COLO668 (cell line): ENCODE measurements at regions not wholly inside any gene's neighbourhood (a gene's known extent, or its start where the extent isn't known, plus 50 kb on each side); places are given as distances from the start of the nearest gene placed in this dataset.
"Not testable (repeated sequence)": the region's sequence is repeated elsewhere in the genome, so short reads cannot be mapped to it uniquely, and the experiment has no call there.

Experiments used
- DNase-seq: peaks from one replicate; lab custom pipeline; 2025; ENCODE audit not compliant: unreplicated experiment; lab: John Stamatoyannopoulos, UW

DNA sequence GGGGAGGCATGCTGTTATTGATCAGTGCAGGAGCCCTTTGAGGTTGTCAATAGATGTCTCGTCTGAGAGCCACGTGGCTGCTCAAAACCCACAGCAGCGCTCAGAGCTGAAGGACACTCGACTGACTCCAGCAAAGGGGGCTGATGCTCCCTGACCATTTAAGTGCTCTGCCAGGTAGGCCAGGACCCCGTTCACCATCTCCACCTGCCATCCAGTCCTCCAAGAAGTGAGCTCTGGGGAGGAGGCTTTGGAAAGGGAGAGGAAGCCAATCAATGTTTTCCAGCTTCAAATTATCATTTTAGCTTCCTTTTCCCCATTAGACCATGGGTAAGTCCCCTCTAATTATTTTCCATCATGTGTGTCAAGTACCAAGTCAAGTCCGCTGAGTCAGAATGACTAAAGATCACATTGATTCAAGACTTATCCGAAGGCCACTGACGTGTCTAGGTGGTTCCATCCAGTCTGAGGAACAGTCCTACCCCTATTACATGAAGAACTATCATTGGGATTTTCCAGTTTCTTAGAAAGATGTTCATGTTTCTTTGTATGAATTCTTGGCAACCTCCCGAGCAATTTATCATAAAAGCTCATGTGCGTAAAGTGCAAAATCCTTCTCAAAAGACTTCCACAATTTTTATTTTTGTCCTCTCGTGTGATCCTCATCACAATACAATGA, 302.6 kb upstream of the LYZL1 start:
- no peak for DNase-seq

DNA sequence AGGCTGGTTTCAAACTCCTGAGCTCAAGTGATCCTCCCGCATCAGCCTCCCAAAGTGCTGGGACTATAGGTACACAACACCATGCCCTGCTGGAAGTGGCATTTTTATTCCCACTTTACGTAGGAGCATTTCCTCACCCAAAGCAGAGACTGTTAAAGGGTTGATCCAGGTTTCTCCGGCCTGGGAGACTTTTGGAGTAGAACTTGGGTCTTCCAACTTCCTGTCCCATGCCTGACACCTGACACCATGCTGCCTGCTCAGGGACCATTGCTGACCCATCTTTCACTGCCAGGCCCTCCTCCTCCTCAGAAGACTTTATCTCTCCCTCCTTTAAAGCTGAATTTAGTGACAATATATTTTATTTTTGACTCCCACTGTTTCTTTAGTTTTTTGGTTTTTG, 302.0 kb upstream of the LYZL1 start:
- DNase-seq, result no peak

DNA sequence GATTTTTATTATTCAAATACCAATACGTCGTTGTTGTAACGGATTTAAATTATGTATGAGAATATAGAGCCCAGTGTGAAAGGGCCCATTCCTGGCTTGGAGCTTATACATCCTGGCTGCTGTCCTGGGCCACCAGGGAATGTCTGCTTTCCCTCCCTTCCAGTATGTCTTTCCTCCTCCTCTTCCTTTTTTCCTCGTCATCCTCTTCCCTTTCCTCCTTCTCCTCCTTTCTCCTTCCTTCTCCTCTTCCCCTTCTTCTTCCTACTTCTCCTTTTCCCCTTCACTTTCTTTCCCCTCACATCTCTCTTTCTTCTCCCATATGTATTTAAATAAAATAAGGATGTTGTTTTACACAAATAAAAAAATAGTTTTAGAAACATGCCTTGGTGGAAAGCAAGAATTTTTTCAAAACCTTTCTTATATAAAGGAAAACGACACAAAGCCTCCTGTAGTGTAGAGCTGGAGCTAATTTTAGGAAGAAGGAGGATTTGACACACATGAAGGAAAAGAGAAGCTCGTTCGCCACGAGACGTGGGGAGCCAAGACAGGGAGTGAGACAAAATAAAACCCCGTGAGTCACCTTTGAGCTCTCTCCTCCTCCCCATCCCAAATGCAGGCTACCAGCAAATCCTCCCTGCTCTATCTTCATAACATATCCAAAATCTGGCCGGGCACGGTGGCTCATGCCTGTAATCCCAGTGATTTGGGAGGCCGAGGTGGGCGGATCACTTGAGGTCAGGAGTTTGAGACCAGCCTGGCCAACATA, 301.1 kb upstream of the LYZL1 start:
- DNase-seq, result no peak

DNA sequence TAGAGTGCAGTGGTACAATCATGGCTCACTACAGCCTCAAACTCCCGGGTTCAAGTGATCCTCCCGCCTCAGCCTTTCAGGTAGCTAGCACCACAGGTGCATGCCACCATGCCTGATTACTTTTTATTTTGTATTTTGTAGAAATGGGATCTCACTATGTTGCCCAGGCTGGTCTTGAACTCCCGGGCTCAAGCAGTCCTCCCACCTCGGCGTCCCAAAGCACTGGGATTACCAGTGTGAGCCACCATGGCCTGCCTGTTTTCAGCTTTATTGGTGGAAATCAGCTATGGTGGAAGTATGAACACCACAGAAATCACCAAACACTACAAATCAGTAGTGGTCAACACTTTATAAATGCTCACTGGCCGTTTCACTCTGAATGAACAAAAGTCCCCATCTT, 299.9 kb upstream of the LYZL1 start:
- DNase-seq, result no peak

GRCh38 chr10:28991333-28992270, 297.3 kb upstream of the LYZL1 start:
- peak; percentile 55 for DNase-seq

DNA sequence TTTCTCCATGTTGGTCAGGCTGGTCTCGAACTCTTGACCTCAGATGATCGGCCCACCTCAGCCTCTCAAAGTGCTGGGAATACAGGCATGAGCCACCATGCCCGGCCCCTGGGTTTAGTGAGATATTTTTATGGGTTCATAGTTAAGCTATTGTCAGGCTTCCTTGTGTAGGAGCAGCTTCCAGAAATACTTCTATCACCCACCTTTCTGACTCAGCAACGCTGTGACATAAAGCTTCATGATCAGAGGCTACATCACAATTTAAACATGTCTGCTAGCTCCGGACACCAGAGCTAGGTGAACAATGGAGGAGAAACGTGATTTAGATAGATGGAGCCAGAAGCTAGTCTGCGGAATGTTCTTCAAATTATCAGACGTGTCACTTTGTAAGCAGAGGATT, 295.8 kb upstream of the LYZL1 start:
- DNase-seq, result no peak

- no peak for DNase-seq
Observed at GRCh38 chr10:28993861-28994260, 295.0 kb upstream of the LYZL1 start.

DNA sequence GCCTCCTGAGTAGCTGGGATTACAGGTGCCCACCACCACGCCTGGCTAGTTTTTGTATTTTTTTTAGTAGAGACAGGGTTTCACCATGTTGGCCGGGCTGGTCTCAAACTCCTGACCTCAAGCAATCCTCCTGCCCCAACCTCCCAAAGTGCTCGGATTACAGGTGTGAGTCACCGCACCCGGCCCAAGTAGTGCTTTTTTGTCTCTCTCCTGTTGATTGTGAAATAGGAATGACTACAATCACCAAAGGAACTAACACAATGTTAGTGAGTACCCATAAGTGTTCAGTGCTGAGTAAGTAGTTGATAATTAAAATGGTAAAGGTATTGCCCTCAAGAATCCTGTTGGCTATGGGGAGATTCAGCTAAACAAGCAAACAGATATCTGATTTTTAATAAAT, 294.1 kb upstream of the LYZL1 start:
- not testable (repeated sequence) for DNase-seq

DNA sequence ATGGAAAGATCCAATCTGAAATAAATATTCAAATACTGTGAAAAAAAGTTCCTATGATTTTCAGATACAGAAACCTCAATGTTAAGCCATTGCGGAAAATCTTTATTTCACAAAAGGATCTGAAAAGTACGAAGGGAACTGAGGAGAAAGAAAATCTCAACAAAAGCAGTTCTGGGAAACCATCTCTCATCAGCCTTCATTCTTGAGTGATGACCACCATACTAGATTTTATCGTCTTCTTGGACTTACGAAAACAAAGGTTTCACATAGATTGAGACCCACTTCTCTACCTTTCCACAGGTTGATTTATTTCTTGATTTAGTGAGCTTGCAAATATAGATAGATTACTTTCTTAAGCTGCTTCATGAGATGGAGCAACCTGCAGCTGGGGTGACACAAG, 293.4 kb upstream of the LYZL1 start:
- DNase-seq, result no peak

GRCh38 chr10:28996345-28996744, 292.5 kb upstream of the LYZL1 start:
- DNase-seq, result no peak

DNA sequence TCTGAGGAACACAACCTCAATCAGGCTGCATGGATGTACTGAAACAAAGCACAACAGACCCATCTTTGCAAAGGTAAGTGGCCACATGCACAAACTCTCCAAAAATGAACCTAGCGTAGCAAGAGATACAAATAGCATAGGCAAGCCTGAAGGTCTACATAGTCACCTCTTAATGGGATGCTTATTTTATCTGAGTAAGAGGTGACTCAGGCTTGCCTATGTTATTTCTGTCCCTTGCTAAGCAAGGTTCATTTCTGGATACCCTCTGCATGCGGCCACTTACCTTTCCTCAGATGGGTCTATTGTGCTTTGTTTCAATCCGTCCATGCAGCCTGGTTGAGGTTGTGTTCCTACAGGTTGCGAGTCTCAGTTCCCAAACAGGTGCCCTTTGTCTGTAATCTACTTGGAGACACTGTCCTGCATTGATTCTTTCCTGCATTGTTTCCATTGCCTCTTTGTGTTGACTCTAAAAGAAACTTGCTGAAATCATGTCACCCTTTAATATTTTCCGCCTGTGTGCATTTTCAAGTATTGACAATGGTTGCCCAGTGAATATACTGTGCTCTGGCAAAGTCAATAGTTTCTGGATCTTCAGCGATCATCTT, 291.8 kb upstream of the LYZL1 start:
- DNase-seq, result no peak

GRCh38 chr10:28997734-28998133, 291.1 kb upstream of the LYZL1 start:
- no peak for DNase-seq

DNA sequence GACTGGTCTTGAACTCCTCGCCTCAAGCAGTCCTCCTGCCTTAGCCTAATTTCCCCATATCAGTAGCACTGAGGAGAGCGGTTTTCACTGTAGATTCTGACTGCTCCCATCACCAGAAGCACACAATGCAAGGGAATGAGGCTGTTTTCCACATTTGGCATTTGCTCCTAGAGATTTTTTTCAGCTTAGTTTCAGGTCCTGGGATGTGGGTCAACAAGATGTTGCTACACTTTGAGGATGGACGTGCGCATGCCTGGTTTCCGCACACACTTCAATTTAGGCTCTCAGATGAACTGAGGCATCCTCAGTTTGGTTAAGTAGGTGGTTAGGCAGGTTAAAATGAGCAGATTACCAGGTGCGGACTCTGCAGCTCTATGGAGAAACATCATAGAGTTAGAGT, 287.1 kb upstream of the LYZL1 start:
- DNase-seq, result no peak

- not testable (repeated sequence) for DNase-seq
Observed at GRCh38 chr10:29003014-29003413, 285.9 kb upstream of the LYZL1 start.

- no peak for DNase-seq
Observed at GRCh38 chr10:29005988-29006387, 282.9 kb upstream of the LYZL1 start.

DNA sequence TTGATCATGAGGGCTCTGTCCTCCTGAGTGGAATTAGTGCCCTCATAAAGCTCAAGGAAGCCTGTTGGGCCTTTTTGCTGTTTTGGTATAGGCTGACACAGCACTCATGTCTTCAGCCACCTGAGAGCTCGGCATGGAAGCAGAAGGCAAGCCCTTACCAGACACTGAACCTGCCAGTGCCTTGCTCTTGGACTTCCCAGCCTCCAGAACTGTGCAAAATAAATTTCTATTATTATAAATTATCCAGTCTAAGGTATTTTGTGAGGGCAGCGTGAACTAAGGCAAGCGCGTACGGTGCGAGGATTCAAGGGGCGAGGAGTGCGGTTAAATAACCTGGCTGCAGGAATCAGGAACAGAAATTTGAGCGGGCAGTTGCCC, 281.5 kb upstream of the LYZL1 start:
- no peak for DNase-seq

DNA sequence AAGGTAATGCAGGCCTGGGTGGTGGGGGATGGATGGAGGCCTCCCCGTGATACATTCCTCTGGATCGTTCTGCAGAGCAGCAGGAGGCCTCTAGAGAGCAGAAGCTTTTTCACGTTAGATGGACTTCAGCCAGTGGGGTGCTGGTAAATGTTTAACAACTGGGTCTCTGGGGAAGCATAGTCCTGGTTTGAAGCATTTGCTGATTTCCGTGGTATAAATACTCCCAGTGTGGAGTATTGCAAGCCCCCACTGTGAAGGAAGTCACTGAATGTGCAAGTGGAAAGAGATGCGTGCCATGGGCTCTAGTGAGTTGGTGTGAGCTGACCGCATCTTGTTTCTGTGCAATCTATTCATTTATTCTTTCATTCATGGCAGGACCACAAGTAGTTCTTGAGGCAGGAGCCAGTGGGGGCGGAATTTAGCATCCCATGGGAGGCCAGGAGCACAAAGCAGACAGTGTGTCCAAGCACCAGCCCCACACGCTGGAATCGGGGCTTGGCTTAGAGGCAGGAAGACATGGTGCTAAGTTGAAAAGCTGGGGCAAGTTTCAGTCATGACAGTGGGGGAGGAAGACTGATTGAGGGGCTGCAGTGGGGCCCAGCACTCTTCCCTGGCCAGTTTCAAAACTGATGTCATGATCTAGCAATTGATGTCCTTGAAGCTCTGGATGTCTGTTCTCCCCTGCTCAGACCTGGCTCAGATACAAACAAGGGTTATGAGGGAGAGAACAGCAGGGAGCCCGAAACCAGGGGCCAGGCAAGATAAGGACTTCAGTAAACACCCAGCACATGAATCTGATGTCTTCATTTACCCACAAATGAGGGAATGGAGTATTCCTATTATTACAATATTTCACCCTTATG, 280.9 kb upstream of the LYZL1 start:
- DNase-seq, result no peak

DNA sequence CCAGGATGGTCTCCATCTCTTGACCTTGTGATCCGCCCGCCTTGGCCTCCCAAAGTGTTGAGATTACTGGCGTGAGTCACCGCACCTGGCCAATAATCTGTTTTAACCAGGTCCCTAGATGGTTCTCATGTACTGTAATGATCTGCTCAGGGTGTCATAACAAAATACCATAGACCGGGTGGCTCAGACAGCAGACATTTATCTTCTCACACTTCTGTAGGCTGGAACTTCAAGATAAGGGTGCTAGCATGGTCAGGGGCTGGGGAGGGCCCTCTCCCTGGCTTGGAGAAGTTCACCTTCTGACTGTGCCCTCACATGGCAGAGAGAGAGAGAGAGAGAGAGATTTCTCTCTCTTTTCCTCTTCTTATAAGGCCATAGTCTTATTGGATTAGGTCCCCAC, 279.4 kb upstream of the LYZL1 start:
- no peak for DNase-seq

- DNase-seq, result no peak
Observed at GRCh38 chr10:29011516-29011915, 277.4 kb upstream of the LYZL1 start.

DNA sequence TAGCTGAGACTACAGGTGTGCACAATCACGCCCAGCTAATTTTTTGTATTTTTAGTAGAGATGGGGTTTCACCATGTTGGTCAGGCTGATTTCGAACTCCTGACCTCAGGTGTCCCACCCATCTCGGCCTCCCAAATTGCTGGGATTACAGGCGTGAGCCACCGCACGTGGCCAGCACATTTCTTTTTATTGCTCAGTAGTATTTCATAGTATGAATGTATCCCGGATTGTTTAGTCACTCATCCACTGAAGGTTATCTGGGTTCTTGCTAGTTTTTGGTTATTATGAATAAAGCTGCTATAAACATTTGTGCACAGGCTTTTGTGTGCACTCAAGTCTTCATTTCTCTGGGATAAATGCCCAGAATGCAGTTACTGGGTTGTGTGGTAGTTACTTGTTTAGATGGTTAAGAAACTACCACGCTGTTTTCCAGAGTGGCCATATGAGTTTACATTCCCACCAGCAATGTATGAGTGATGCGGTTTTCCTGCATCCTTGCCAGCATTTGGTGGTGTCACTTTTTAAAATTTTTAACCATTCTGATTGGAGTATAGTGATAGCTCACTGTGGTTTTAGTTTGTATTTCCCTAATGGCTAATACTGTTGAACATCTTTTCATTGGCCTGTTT, 275.8 kb upstream of the LYZL1 start:
- DNase-seq, result no peak
